ENCODE measurements at regions not wholly inside any gene's neighbourhood (a gene's known extent, or its start where the extent isn't known, plus 50 kb on each side); places are given as distances from the start of the nearest gene placed in this dataset.

DNA sequence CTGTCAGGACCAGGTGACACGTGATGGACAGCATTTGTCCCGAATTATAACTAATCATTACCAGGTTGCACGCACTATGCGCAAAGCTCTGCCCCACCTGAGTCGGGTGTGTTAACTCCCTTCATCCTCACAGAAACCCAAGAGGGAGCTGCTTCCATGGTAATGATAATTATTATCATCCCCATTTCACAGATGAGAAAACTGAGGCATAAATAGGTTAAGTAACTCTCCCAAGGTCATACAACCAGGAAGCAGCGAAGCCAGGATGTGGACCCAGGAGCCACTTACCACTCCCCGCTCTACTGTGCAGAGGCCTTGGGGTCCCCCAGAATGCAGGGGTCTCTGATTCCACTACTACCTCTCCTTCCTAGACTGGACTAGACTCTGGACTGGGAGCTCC lies 76.7 kb upstream of the TARDBP start:
- TF ChIP-seq, protein P1, sequence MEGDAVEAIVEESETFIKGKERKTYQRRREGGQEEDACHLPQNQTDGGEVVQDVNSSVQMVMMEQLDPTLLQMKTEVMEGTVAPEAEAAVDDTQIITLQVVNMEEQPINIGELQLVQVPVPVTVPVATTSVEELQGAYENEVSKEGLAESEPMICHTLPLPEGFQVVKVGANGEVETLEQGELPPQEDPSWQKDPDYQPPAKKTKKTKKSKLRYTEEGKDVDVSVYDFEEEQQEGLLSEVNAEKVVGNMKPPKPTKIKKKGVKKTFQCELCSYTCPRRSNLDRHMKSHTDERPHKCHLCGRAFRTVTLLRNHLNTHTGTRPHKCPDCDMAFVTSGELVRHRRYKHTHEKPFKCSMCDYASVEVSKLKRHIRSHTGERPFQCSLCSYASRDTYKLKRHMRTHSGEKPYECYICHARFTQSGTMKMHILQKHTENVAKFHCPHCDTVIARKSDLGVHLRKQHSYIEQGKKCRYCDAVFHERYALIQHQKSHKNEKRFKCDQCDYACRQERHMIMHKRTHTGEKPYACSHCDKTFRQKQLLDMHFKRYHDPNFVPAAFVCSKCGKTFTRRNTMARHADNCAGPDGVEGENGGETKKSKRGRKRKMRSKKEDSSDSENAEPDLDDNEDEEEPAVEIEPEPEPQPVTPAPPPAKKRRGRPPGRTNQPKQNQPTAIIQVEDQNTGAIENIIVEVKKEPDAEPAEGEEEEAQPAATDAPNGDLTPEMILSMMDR (IDR thresholded peaks at IDR 0.05; ENCODE audit: borderline replicate concordance, extremely low read depth, low read length, poor library complexity, severe bottlenecking), result no peak
- no peak for TF ChIP-seq EZH2 (IDR thresholded peaks at IDR 0.05; ENCODE audit: borderline replicate concordance, low read depth, low read length, severe bottlenecking)

Measured in DND-41 (cell line).